WERI-Rb-1 (cell line): ENCODE measurements at regions not wholly inside any gene's neighbourhood (a gene's known extent, or its start where the extent isn't known, plus 50 kb on each side); places are given as distances from the start of the nearest gene placed in this dataset.

Experiments
- DNase-seq: peaks from one replicate; pipeline ENCODE4 v3.0.0-alpha.2; 2020
- H3K27ac ChIP-seq: fragments of 250-450 bp; sonication (Bioruptor Pico); 2 replicates; pipeline ENCODE4 v1.5.1; 2020; ENCODE audit warnings: mild to moderate bottlenecking, moderate library complexity
- H3K27me3 ChIP-seq: fragments of 250-450 bp; sonication (Bioruptor Pico); 2 replicates; pipeline ENCODE4 v1.5.1; 2021; ENCODE audit warnings: mild to moderate bottlenecking, low read depth, moderate library complexity; ENCODE audit not compliant: insufficient read depth, severe bottlenecking
- H3K36me3 ChIP-seq: fragments of 250-450 bp; sonication (Bioruptor Pico); 2 replicates; pipeline ENCODE4 v1.5.1; 2020; ENCODE audit warnings: mild to moderate bottlenecking, moderate library complexity
- H3K4me3 ChIP-seq: 2 replicates; pipeline ENCODE4 v1.5.1; 2011; ENCODE audit warnings: low read depth, mild to moderate bottlenecking, control low read depth, low read length
- H3K9me3 ChIP-seq: fragments of 250-450 bp; sonication (Bioruptor Pico); 2 replicates; pipeline ENCODE4 v1.5.1; 2021; ENCODE audit warnings: mild to moderate bottlenecking, moderate library complexity; ENCODE audit not compliant: severe bottlenecking
- CTCF ChIP-seq: IDR thresholded peaks from 2 replicates; pipeline ENCODE4 v1.5.1; 2011; ENCODE audit warnings: low read depth, mild to moderate bottlenecking, control low read depth, inconsistent platforms, low read length

- H3K36me3 ChIP-seq, result no peaks in the 10 kb centered on the region
- no peak for TF ChIP-seq CTCF
- H3K27ac ChIP-seq, result no peak overlapping the region
- H3K9me3 ChIP-seq, result no peaks in the 10 kb centered on the region
- no peak for DNase-seq
- H3K4me3 ChIP-seq, result no peak overlapping the region
- no peaks in the 10 kb centered on the region for H3K27me3 ChIP-seq
These were observed 118.4 kb upstream of the TNR start for GRCh38 chr1:175861626-175862367.

GRCh38 chr1:175857756-175858155, 114.4 kb upstream of the TNR start:
- Histone ChIP-seq H3K27me3 (no peaks in the 10 kb centered on the region), H3K4me3 (no peak overlapping the region), H3K36me3 (no peaks in the 10 kb centered on the region), H3K27ac (no peak overlapping the region), H3K9me3 (no peaks in the 10 kb centered on the region)
- no peak for TF ChIP-seq CTCF
- no peak for DNase-seq

- no peaks in the 10 kb centered on the region for H3K9me3 ChIP-seq
- TF ChIP-seq CTCF, result no peak
- no peaks in the 10 kb centered on the region for H3K36me3 ChIP-seq
- DNase-seq, result no peak
- H3K27me3 ChIP-seq, result no peaks in the 10 kb centered on the region
- no peak overlapping the region for H3K27ac ChIP-seq
- no peak overlapping the region for H3K4me3 ChIP-seq
These were observed 110.3 kb upstream of the TNR start for GRCh38 chr1:175853681-175854080.

- Histone ChIP-seq H3K27ac (no peak overlapping the region), H3K27me3 (no peaks in the 10 kb centered on the region), H3K9me3 (no peaks in the 10 kb centered on the region), H3K36me3 (no peaks in the 10 kb centered on the region), H3K4me3 (no peak overlapping the region)
- no peak for TF ChIP-seq CTCF
- no peak for DNase-seq
These were observed 108.4 kb upstream of the TNR start for GRCh38 chr1:175851749-175852148.

- Histone ChIP-seq H3K27ac (no peak overlapping the region), H3K36me3 (no peaks in the 10 kb centered on the region), H3K27me3 (no peaks in the 10 kb centered on the region), H3K9me3 (no peaks in the 10 kb centered on the region), H3K4me3 (no peak overlapping the region)
- no peak for TF ChIP-seq CTCF
- DNase-seq, result no peak
These were observed 104.9 kb upstream of the TNR start for GRCh38 chr1:175848329-175848728.

- DNase-seq, result no peak
- no peaks in the 10 kb centered on the region for H3K27me3 ChIP-seq
- no peak overlapping the region for H3K27ac ChIP-seq
- no peaks in the 10 kb centered on the region for H3K9me3 ChIP-seq
- H3K4me3 ChIP-seq, result no peak overlapping the region
- TF ChIP-seq CTCF, result no peak
- no peaks in the 10 kb centered on the region for H3K36me3 ChIP-seq
These were observed 102.6 kb upstream of the TNR start for GRCh38 chr1:175845985-175846384.
